OCI-LY7 (cell line): ENCODE measurements at regions not wholly inside any gene's neighbourhood (a gene's known extent, or its start where the extent isn't known, plus 50 kb on each side); places are given as distances from the start of the nearest gene placed in this dataset.

Experiments
- BruUV-seq: library from RNA; stranded (reverse); fragments of 400-500 nt; replicated peaks from 2 replicates; lab custom pipeline; 2021; lab: Mats Ljungman, UMichigan
- CTCF ChIA-PET: fragments of 300-600 bp; sonication (Branson Sonifier 250); formaldehyde crosslinking; loops from one replicate; lab custom pipeline; 2022; ENCODE audit warnings: antibody characterized with exemption; ENCODE audit not compliant: unreplicated experiment; lab: Charles Lee
- POLR2A ChIA-PET: fragments of 300-600 bp; sonication (Branson Sonifier 250); formaldehyde crosslinking; loops from one replicate; lab custom pipeline; 2022; ENCODE audit warnings: antibody characterized with exemption; lab: Charles Lee
- DNase-seq: peaks from one replicate; pipeline ENCODE4 v3.0.0-alpha.2; 2015; ENCODE audit warnings: low spot score
- H2AFZ ChIP-seq: fragments of 200-600 bp; sonication (generic), shearing (Covaris generic); 2 replicates; pipeline ENCODE4 v1.6.1; 2014; ENCODE audit warnings: mild to moderate bottlenecking, antibody characterized with exemption, low read length, moderate library complexity
- H3K27ac ChIP-seq: fragments of 200-600 bp; sonication (generic); 2 replicates; pipeline ENCODE4 v1.5.1; 2014; ENCODE audit warnings: mixed run types, low read depth, mild to moderate bottlenecking, moderate library complexity, low read length, inconsistent platforms; ENCODE audit not compliant: poor library complexity, severe bottlenecking
- H3K36me3 ChIP-seq: fragments of 200-600 bp; sonication (generic); 2 replicates; pipeline ENCODE4 v1.6.1; 2014; ENCODE audit warnings: mild to moderate bottlenecking, antibody characterized with exemption, low read length, moderate library complexity, mixed read lengths; ENCODE audit not compliant: insufficient read depth
- H3K4me1 ChIP-seq: fragments of 200-600 bp; sonication (generic); 2 replicates; pipeline ENCODE4 v1.5.1; 2014; ENCODE audit warnings: mild to moderate bottlenecking, low read length; ENCODE audit not compliant: insufficient read depth, poor library complexity, severe bottlenecking
- H3K4me2 ChIP-seq: fragments of 200-600 bp; sonication (generic); 2 replicates; pipeline ENCODE4 v1.6.1; 2014; ENCODE audit warnings: mild to moderate bottlenecking, low read length
- H3K4me3 ChIP-seq: fragments of 200-600 bp; sonication (generic); 2 replicates; pipeline ENCODE4 v1.5.1; 2014; ENCODE audit warnings: mild to moderate bottlenecking, low read depth, low read length; ENCODE audit not compliant: poor library complexity, severe bottlenecking
- H3K79me2 ChIP-seq: fragments of 200-600 bp; sonication (generic); 2 replicates; pipeline ENCODE4 v1.6.1; 2016; ENCODE audit warnings: low read depth, mild to moderate bottlenecking, low read length, moderate library complexity, mixed read lengths; ENCODE audit not compliant: insufficient read depth
- H3K9me2 ChIP-seq: fragments of 200-600 bp; sonication (generic); 2 replicates; pipeline ENCODE4 v1.6.1; 2016; ENCODE audit warnings: mild to moderate bottlenecking, low read length, mixed read lengths; ENCODE audit not compliant: insufficient read depth
- H3K9me3 ChIP-seq: fragments of 200-600 bp; sonication (generic); 2 replicates; pipeline ENCODE4 v1.6.1; 2014; ENCODE audit warnings: mild to moderate bottlenecking, mixed run types, low read length, mixed read lengths
- H4K20me1 ChIP-seq: fragments of 200-600 bp; sonication (generic); 2 replicates; pipeline ENCODE4 v1.6.1; 2014; ENCODE audit warnings: mild to moderate bottlenecking, antibody characterized with exemption, low read length, moderate library complexity, mixed read lengths; ENCODE audit not compliant: insufficient read depth
- EZH2phosphoT487 ChIP-seq: fragments of 200-600 bp; sonication (generic); IDR thresholded peaks from 2 replicates; pipeline ENCODE4 v1.6.1; 2018; ENCODE audit warnings: low read depth, borderline replicate concordance, mild to moderate bottlenecking, mixed run types, antibody characterized with exemption, low read length, moderate library complexity, mixed read lengths
- intact Hi-C: fragments of 100-400 bp; cut with micrococcal nuclease; formaldehyde crosslinking; loops from one replicate; pipeline ENCODE4 v1.10.0; 2022; ENCODE audit not compliant: unreplicated experiment
- TF ChIP-seq, protein P1 (sequence below): fragments of 200-600 bp; sonication (generic); conservative IDR thresholded peaks from 2 replicates; pipeline ENCODE4 v1.5.1; 2014; ENCODE audit warnings: mild to moderate bottlenecking, antibody characterized with exemption, low read length, moderate library complexity, mixed read lengths

DNA sequence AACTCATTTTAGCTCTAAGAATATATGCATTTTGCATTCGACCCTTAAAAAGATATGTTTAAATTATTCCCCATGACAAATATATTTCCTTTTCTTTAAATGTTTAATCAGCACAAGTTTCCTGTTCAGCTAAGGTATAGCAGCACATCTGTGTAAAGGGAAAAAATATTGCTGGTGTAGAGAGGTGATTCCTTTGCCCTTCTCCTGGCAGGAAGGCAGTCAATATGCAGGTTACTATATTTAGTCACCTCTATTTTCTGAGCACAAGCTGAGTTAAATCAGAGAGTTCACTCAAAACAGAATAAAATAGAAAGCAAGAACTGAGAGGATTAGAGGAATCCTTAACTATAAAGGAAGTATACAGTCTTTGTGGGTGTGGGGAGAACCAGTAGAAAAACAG is 274.4 kb upstream of the PCSK5 start:
- Histone ChIP-seq H3K9me3 (no peaks in the 10 kb centered on the region), H3K4me2 (peak overlapping the region; percentile 68), H3K27ac (peak overlapping the region; percentile 90), H2AFZ (peak overlapping the region; percentile 28; the same call in 1 of the 2 replicates), H3K79me2 (no peaks in the 10 kb centered on the region), H3K36me3 (no peaks in the 10 kb centered on the region), H3K4me1 (peaks cover 60% of the 10 kb centered on the region), H4K20me1 (no peaks in the 10 kb centered on the region), H3K9me2 (no peaks in the 10 kb centered on the region), H3K4me3 (no peak overlapping the region)
- DNase-seq: no peak
- ChIA-PET POLR2A (interaction anchor here (1.1 kb wide), 1 partner anchor 11 kb away, joined by 5 read pairs; no protein-coding TSS in a partner anchor), CTCF (no interaction called here)
- BruUV-seq: no TSS peak
- intact Hi-C loops: no loop called here
- no peak for TF ChIP-seq EZH2phosphoT487
- TF ChIP-seq, protein P1, sequence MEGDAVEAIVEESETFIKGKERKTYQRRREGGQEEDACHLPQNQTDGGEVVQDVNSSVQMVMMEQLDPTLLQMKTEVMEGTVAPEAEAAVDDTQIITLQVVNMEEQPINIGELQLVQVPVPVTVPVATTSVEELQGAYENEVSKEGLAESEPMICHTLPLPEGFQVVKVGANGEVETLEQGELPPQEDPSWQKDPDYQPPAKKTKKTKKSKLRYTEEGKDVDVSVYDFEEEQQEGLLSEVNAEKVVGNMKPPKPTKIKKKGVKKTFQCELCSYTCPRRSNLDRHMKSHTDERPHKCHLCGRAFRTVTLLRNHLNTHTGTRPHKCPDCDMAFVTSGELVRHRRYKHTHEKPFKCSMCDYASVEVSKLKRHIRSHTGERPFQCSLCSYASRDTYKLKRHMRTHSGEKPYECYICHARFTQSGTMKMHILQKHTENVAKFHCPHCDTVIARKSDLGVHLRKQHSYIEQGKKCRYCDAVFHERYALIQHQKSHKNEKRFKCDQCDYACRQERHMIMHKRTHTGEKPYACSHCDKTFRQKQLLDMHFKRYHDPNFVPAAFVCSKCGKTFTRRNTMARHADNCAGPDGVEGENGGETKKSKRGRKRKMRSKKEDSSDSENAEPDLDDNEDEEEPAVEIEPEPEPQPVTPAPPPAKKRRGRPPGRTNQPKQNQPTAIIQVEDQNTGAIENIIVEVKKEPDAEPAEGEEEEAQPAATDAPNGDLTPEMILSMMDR: no peak

GRCh38 chr9:75616841-75617566 is 273.5 kb upstream of the PCSK5 start:
- no peaks in the 10 kb centered on the region for H3K79me2 ChIP-seq
- H3K36me3 ChIP-seq: no peaks in the 10 kb centered on the region
- CTCF ChIA-PET: no interaction called here
- BruUV-seq: no TSS peak
- no peak overlapping the region for H3K4me3 ChIP-seq
- TF ChIP-seq EZH2phosphoT487: no peak
- TF ChIP-seq, protein P1: no peak
- DNase-seq: no peak
- no peaks in the 10 kb centered on the region for H3K9me3 ChIP-seq
- peaks cover 51% of the 10 kb centered on the region for H3K4me1 ChIP-seq
- POLR2A ChIA-PET: no interaction called here
- peak overlapping the region; percentile 28 for H2AFZ ChIP-seq
- peak overlapping the region; percentile 90 for H3K27ac ChIP-seq
- no peaks in the 10 kb centered on the region for H3K9me2 ChIP-seq
- H4K20me1 ChIP-seq: no peaks in the 10 kb centered on the region
- 0 out of 2 replicates have a peak overlapping the region, but pooled peaks have one; percentile 68 for H3K4me2 ChIP-seq
- intact Hi-C loops: no loop called here

GRCh38 chr9:75623462-75623861 is 267.0 kb upstream of the PCSK5 start:
- DNase-seq: no peak
- Histone ChIP-seq H3K27ac (no peak overlapping the region), H3K79me2 (no peaks in the 10 kb centered on the region), H4K20me1 (no peaks in the 10 kb centered on the region), H2AFZ (peak overlapping the region; percentile 25; the same call in 1 of the 2 replicates), H3K9me3 (no peaks in the 10 kb centered on the region), H3K4me3 (no peak overlapping the region), H3K4me2 (no peak overlapping the region), H3K9me2 (no peaks in the 10 kb centered on the region), H3K4me1 (no peaks in the 10 kb centered on the region), H3K36me3 (no peaks in the 10 kb centered on the region)
- no TSS peak for BruUV-seq
- ChIA-PET CTCF (no interaction called here), POLR2A (no interaction called here)
- intact Hi-C loops: no loop called here
- TF ChIP-seq EZH2phosphoT487: no peak
- TF ChIP-seq, protein P1: 0 out of 2 replicates have a peak, but pooled peaks have one; percentile 25
